Epithelial cell of proximal tubule (primary cell): ENCODE measurements at regions not wholly inside any gene's neighbourhood (a gene's known extent, or its start where the extent isn't known, plus 50 kb on each side); places are given as distances from the start of the nearest gene placed in this dataset.

Experiments
- DNase-seq: peaks from one replicate; pipeline ENCODE4 v3.0.0-alpha.2; 2011; ENCODE audit warnings: low read depth
- H3K4me3 ChIP-seq: 2 replicates; pipeline ENCODE4 v1.5.1; 2011; ENCODE audit warnings: low read depth, mild to moderate bottlenecking, low read length
- CTCF ChIP-seq: conservative IDR thresholded peaks from 2 replicates; pipeline ENCODE4 v1.5.1; 2012; ENCODE audit warnings: low read depth, mild to moderate bottlenecking, low read length

- no peak for DNase-seq
- TF ChIP-seq CTCF = no peak
- H3K4me3 ChIP-seq = no peak overlapping the region
Measured at GRCh38 chr5:93673316-93673954, 68.0 kb downstream of the POU5F2 start.

GRCh38 chr5:93665648-93666047 lies 75.8 kb downstream of the POU5F2 start:
- no peak for DNase-seq
- TF ChIP-seq CTCF = no peak
- H3K4me3 ChIP-seq = no peak overlapping the region

- no peak for DNase-seq
- TF ChIP-seq CTCF = no peak
- H3K4me3 ChIP-seq = no peak overlapping the region
Measured at GRCh38 chr5:93660677-93661076, 77.7 kb downstream of the NR2F1 start.

- DNase-seq = no peak
- H3K4me3 ChIP-seq = no peak overlapping the region
- TF ChIP-seq CTCF = no peak
Measured at GRCh38 chr5:93658044-93658443, 75.0 kb downstream of the NR2F1 start.

GRCh38 chr5:93654676-93655075 lies 71.7 kb downstream of the NR2F1 start:
- DNase-seq = no peak
- TF ChIP-seq CTCF = no peak

GRCh38 chr5:93653716-93654115 lies 70.7 kb downstream of the NR2F1 start:
- no peak overlapping the region for H3K4me3 ChIP-seq
- DNase-seq = no peak
- no peak for TF ChIP-seq CTCF

More at GRCh38 chr5:93654676-93655075, 71.7 kb downstream of the NR2F1 start:
- no peak overlapping the region for H3K4me3 ChIP-seq

GRCh38 chr5:93649234-93649900 lies 66.3 kb downstream of the NR2F1 start:
- TF ChIP-seq CTCF = no peak
- DNase-seq = no peak
- H3K4me3 ChIP-seq = no peak overlapping the region
